OCI-LY7 (cell line): ENCODE measurements at regions not wholly inside any gene's neighbourhood (a gene's known extent, or its start where the extent isn't known, plus 50 kb on each side); places are given as distances from the start of the nearest gene placed in this dataset.
A peak's percentile ranks its signal among the peaks of the same experiment; 100 is the strongest.
"Not testable (repeated sequence)": the region's sequence is repeated elsewhere in the genome, so short reads cannot be mapped to it uniquely, and the experiment has no call there.

Experiments used
- BruUV-seq: library from RNA; stranded (reverse); fragments of 400-500 nt; replicated peaks from 2 replicates; lab custom pipeline; 2021; lab: Mats Ljungman, UMichigan
- CTCF ChIA-PET: fragments of 300-600 bp; sonication (Branson Sonifier 250); formaldehyde crosslinking; loops from one replicate; lab custom pipeline; 2022; ENCODE audit warnings: antibody characterized with exemption; ENCODE audit not compliant: unreplicated experiment; lab: Charles Lee
- POLR2A ChIA-PET: fragments of 300-600 bp; sonication (Branson Sonifier 250); formaldehyde crosslinking; loops from one replicate; lab custom pipeline; 2022; ENCODE audit warnings: antibody characterized with exemption; lab: Charles Lee
- DNase-seq: peaks from one replicate; pipeline ENCODE4 v3.0.0-alpha.2; 2015; ENCODE audit warnings: low spot score
- H2AFZ ChIP-seq: fragments of 200-600 bp; sonication (generic), shearing (Covaris generic); 2 replicates; pipeline ENCODE4 v1.6.1; 2014; ENCODE audit warnings: mild to moderate bottlenecking, antibody characterized with exemption, low read length, moderate library complexity
- H3K27ac ChIP-seq: fragments of 200-600 bp; sonication (generic); 2 replicates; pipeline ENCODE4 v1.5.1; 2014; ENCODE audit warnings: mixed run types, low read depth, mild to moderate bottlenecking, moderate library complexity, low read length, inconsistent platforms; ENCODE audit not compliant: poor library complexity, severe bottlenecking
- H3K36me3 ChIP-seq: fragments of 200-600 bp; sonication (generic); 2 replicates; pipeline ENCODE4 v1.6.1; 2014; ENCODE audit warnings: mild to moderate bottlenecking, antibody characterized with exemption, low read length, moderate library complexity, mixed read lengths; ENCODE audit not compliant: insufficient read depth
- H3K4me1 ChIP-seq: fragments of 200-600 bp; sonication (generic); 2 replicates; pipeline ENCODE4 v1.5.1; 2014; ENCODE audit warnings: mild to moderate bottlenecking, low read length; ENCODE audit not compliant: insufficient read depth, poor library complexity, severe bottlenecking
- H3K4me2 ChIP-seq: fragments of 200-600 bp; sonication (generic); 2 replicates; pipeline ENCODE4 v1.6.1; 2014; ENCODE audit warnings: mild to moderate bottlenecking, low read length
- H3K4me3 ChIP-seq: fragments of 200-600 bp; sonication (generic); 2 replicates; pipeline ENCODE4 v1.5.1; 2014; ENCODE audit warnings: mild to moderate bottlenecking, low read depth, low read length; ENCODE audit not compliant: poor library complexity, severe bottlenecking
- H3K79me2 ChIP-seq: fragments of 200-600 bp; sonication (generic); 2 replicates; pipeline ENCODE4 v1.6.1; 2016; ENCODE audit warnings: low read depth, mild to moderate bottlenecking, low read length, moderate library complexity, mixed read lengths; ENCODE audit not compliant: insufficient read depth
- H3K9me2 ChIP-seq: fragments of 200-600 bp; sonication (generic); 2 replicates; pipeline ENCODE4 v1.6.1; 2016; ENCODE audit warnings: mild to moderate bottlenecking, low read length, mixed read lengths; ENCODE audit not compliant: insufficient read depth
- H3K9me3 ChIP-seq: fragments of 200-600 bp; sonication (generic); 2 replicates; pipeline ENCODE4 v1.6.1; 2014; ENCODE audit warnings: mild to moderate bottlenecking, mixed run types, low read length, mixed read lengths
- H4K20me1 ChIP-seq: fragments of 200-600 bp; sonication (generic); 2 replicates; pipeline ENCODE4 v1.6.1; 2014; ENCODE audit warnings: mild to moderate bottlenecking, antibody characterized with exemption, low read length, moderate library complexity, mixed read lengths; ENCODE audit not compliant: insufficient read depth
- EZH2phosphoT487 ChIP-seq: fragments of 200-600 bp; sonication (generic); IDR thresholded peaks from 2 replicates; pipeline ENCODE4 v1.6.1; 2018; ENCODE audit warnings: low read depth, borderline replicate concordance, mild to moderate bottlenecking, mixed run types, antibody characterized with exemption, low read length, moderate library complexity, mixed read lengths
- intact Hi-C: fragments of 100-400 bp; cut with micrococcal nuclease; formaldehyde crosslinking; loops from one replicate; pipeline ENCODE4 v1.10.0; 2022; ENCODE audit not compliant: unreplicated experiment
- TF ChIP-seq, protein P1 (sequence below): fragments of 200-600 bp; sonication (generic); conservative IDR thresholded peaks from 2 replicates; pipeline ENCODE4 v1.5.1; 2014; ENCODE audit warnings: mild to moderate bottlenecking, antibody characterized with exemption, low read length, moderate library complexity, mixed read lengths

DNA sequence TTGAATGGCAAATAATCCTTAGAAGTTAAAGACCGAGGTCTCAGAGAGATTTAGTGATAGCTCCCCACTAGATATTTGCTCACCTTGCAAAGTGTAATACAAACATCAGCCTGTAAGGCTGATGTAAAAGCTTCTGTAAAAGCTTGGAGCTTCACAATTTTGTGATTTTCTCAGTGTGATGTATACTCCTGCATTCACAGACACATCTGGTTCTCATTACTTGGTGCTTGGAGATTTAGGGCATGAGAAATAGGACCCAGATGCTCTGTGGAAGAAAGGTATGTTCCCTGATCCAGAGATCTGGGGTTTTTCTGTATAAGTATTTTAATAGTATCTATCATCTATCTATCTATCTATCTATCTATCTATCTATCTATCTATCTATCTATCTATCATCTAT, 1664.3 kb downstream of the C4orf33 start:
- peaks cover 4% of the 10 kb centered on the region; the same call in 1 of the 2 replicates for H3K9me2 ChIP-seq
- DNase-seq = no peak
- no peaks in the 10 kb centered on the region for H4K20me1 ChIP-seq
- H3K79me2 ChIP-seq = no peaks in the 10 kb centered on the region
- ChIA-PET CTCF (no interaction called here), POLR2A (no interaction called here)
- no peak overlapping the region for H2AFZ ChIP-seq
- H3K9me3 ChIP-seq = no peaks in the 10 kb centered on the region
- no peak overlapping the region for H3K4me3 ChIP-seq
- no TSS peak for BruUV-seq
- H3K27ac ChIP-seq = no peak overlapping the region
- TF ChIP-seq, protein P1, sequence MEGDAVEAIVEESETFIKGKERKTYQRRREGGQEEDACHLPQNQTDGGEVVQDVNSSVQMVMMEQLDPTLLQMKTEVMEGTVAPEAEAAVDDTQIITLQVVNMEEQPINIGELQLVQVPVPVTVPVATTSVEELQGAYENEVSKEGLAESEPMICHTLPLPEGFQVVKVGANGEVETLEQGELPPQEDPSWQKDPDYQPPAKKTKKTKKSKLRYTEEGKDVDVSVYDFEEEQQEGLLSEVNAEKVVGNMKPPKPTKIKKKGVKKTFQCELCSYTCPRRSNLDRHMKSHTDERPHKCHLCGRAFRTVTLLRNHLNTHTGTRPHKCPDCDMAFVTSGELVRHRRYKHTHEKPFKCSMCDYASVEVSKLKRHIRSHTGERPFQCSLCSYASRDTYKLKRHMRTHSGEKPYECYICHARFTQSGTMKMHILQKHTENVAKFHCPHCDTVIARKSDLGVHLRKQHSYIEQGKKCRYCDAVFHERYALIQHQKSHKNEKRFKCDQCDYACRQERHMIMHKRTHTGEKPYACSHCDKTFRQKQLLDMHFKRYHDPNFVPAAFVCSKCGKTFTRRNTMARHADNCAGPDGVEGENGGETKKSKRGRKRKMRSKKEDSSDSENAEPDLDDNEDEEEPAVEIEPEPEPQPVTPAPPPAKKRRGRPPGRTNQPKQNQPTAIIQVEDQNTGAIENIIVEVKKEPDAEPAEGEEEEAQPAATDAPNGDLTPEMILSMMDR = no peak
- no peak for TF ChIP-seq EZH2phosphoT487
- no peaks in the 10 kb centered on the region for H3K4me1 ChIP-seq
- H3K4me2 ChIP-seq = no peak overlapping the region
- no peaks in the 10 kb centered on the region for H3K36me3 ChIP-seq
- intact Hi-C loops = no loop called here

DNA sequence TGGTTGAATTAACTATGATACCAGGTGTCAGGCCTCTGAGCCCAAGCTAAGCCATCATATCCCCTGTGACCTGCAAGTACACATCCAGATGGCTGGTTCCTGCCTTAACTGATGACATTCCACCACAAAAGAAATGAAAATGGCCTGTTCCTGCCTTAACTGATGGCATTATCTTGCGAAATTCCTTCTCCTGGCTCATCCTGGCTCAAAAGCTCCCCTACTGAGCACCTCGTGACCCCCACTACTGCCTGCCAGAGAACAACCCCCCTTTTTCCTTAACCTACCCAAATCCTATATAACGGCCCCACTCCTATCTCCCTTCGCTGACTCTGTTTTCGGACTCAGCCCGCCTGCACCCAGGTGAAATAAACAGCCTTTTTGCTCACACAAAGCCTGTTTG, 1671.4 kb downstream of the C4orf33 start:
- H3K9me3 ChIP-seq, H3K27ac ChIP-seq, H3K36me3 ChIP-seq, H3K4me2 ChIP-seq, H3K79me2 ChIP-seq, H3K9me2 ChIP-seq, POLR2A ChIA-PET, H3K4me1 ChIP-seq, CTCF ChIA-PET, H2AFZ ChIP-seq, H4K20me1 ChIP-seq, intact Hi-C loops, H3K4me3 ChIP-seq, DNase-seq, BruUV-seq: not testable (repeated sequence)

DNA sequence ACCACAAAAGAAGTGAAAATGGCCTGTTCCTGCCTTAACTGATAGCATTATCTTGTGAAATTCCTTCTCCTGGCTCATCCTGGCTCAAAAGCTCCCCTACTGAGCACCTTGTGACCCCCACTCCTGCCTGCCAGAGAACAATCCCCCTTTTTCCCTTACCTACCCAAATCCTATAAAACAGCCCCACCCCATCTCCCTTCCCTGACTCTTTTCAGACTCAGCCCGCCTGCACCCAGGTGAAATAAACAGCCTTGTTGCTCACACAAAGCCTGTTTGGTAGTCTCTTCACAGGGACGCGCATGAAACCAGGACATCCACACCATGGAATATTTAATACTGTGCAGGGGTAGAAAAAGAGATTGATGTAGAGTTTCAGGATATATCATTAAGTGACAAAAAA, 1677.0 kb downstream of the C4orf33 start:
- H3K9me2 ChIP-seq, H2AFZ ChIP-seq, H3K9me3 ChIP-seq, H3K4me1 ChIP-seq, intact Hi-C loops, DNase-seq, H3K27ac ChIP-seq, H3K4me3 ChIP-seq, BruUV-seq, H3K79me2 ChIP-seq, H3K4me2 ChIP-seq, CTCF ChIA-PET, H4K20me1 ChIP-seq, H3K36me3 ChIP-seq: not testable (repeated sequence)
- POLR2A ChIA-PET = interaction anchor here (0.8 kb wide), 1 partner anchor 8 kb away, joined by 5 read pairs; no protein-coding TSS in a partner anchor

DNA sequence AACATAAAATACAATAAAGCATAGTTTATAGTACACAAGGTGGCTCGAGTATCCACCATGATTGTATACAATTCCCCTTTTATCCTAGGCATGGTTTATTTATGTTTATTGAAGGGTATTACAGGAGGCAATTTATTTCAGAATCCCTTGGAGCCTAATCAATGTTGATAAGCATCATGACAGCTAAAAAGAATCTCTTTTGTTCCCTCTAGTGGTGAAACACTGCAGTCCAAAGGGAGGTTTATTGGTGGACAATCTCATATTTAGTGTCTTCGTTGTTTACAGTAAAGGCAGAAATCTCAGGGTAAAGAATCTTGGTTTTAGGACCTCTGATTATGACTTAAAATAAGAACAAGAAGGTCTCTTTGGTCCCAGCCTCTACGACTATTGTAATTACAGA, 1712.5 kb downstream of the C4orf33 start:
- no peaks in the 10 kb centered on the region for H4K20me1 ChIP-seq
- H3K36me3 ChIP-seq = no peaks in the 10 kb centered on the region
- no peak overlapping the region for H3K4me2 ChIP-seq
- H3K9me2 ChIP-seq = no peaks in the 10 kb centered on the region
- ChIA-PET CTCF (no interaction called here), POLR2A (interaction anchor here (0.5 kb wide), 1 partner anchor 20 kb away, joined by 3 read pairs; no protein-coding TSS in a partner anchor)
- H3K79me2 ChIP-seq = no peaks in the 10 kb centered on the region
- no peak overlapping the region for H3K4me3 ChIP-seq
- H2AFZ ChIP-seq = no peak overlapping the region
- TF ChIP-seq, protein P1 = peak; percentile 72
- no peak for TF ChIP-seq EZH2phosphoT487
- no peaks in the 10 kb centered on the region for H3K4me1 ChIP-seq
- H3K9me3 ChIP-seq = no peaks in the 10 kb centered on the region
- BruUV-seq = no TSS peak
- intact Hi-C loops = loop anchor here (1.0 kb wide), 1 partner anchor 449 kb away; no protein-coding TSS in a partner anchor
- peak; percentile 7 for DNase-seq
- no peak overlapping the region for H3K27ac ChIP-seq
